PFSK-1 (cell line): ENCODE measurements at regions not wholly inside any gene's neighbourhood (a gene's known extent, or its start where the extent isn't known, plus 50 kb on each side); places are given as distances from the start of the nearest gene placed in this dataset.

Experiments
- FOXP2 ChIP-seq: optimal IDR thresholded peaks from 2 replicates; pipeline ENCODE3; 2011; ENCODE audit warnings: borderline replicate concordance, control low read depth, inconsistent platforms; ENCODE audit not compliant: insufficient read depth; ENCODE audit errors: extremely low read length, extremely low read depth
- POLR2AphosphoS5 ChIP-seq: IDR thresholded peaks from 2 replicates; pipeline ENCODE4 v1.6.1; 2012; ENCODE audit warnings: low read depth, mild to moderate bottlenecking, control low read depth, low read length, moderate library complexity
- REST ChIP-seq, 2 experiments: IDR thresholded peaks; 2 replicates each; pipeline versions ENCODE4 v1.6.1 to v1.8.0; 2011 to 2012; ENCODE audit warnings: low read depth in 2 of 2, low read length in 2 of 2, control low read depth in 1 of 2, inconsistent platforms in 1 of 2, mild to moderate bottlenecking in 1 of 2, moderate library complexity in 1 of 2; ENCODE audit not compliant: insufficient read depth in 1 of 2
- SIN3A ChIP-seq: IDR thresholded peaks from 2 replicates; pipeline ENCODE4 v1.6.1; 2012; ENCODE audit warnings: mild to moderate bottlenecking, low read length, moderate library complexity, borderline replicate concordance; ENCODE audit not compliant: insufficient read depth
- TAF1 ChIP-seq: IDR thresholded peaks from 2 replicates; pipeline ENCODE4 v1.6.1; 2012; ENCODE audit warnings: low read length, control low read depth, borderline replicate concordance; ENCODE audit not compliant: insufficient read depth

GRCh38 chr3:153848702-153849101 is 272.5 kb upstream of the ARHGEF26 start:
- TF ChIP-seq FOXP2 (no peak), TAF1 (no peak), POLR2AphosphoS5 (no peak), REST (IDR thresholded peaks at IDR 0.05; ENCODE audit: insufficient read depth in 1 of 2, low read depth in 2 of 2, low read length in 2 of 2) (no peak), SIN3A (no peak)

GRCh38 chr3:153852355-153852754 is 268.8 kb upstream of the ARHGEF26 start:
- TF ChIP-seq REST (IDR thresholded peaks at IDR 0.05; ENCODE audit: insufficient read depth in 1 of 2, low read depth in 2 of 2, low read length in 2 of 2) = no peak
- no peak for TF ChIP-seq FOXP2

GRCh38 chr3:153853163-153853562 is 268.0 kb upstream of the ARHGEF26 start:
- no peak for TF ChIP-seq REST (IDR thresholded peaks at IDR 0.05; ENCODE audit: insufficient read depth in 1 of 2, low read depth in 2 of 2, low read length in 2 of 2)
- TF ChIP-seq FOXP2 = no peak
- no peak for TF ChIP-seq POLR2AphosphoS5

GRCh38 chr3:153855772-153856171 is 265.4 kb upstream of the ARHGEF26 start:
- TF ChIP-seq POLR2AphosphoS5 = no peak
- no peak for TF ChIP-seq SIN3A
- no peak for TF ChIP-seq FOXP2
- no peak for TF ChIP-seq REST (IDR thresholded peaks at IDR 0.05; ENCODE audit: insufficient read depth in 1 of 2, low read depth in 2 of 2, low read length in 2 of 2)
- TF ChIP-seq TAF1 = no peak

GRCh38 chr3:153856932-153857331 is 264.3 kb upstream of the ARHGEF26 start:
- TF ChIP-seq POLR2AphosphoS5 = no peak
- TF ChIP-seq REST (IDR thresholded peaks at IDR 0.05; ENCODE audit: insufficient read depth in 1 of 2, low read depth in 2 of 2, low read length in 2 of 2) = no peak
- no peak for TF ChIP-seq TAF1
- TF ChIP-seq FOXP2 = no peak
- no peak for TF ChIP-seq SIN3A
